PFSK-1 (cell line): ENCODE measurements at regions not wholly inside any gene's neighbourhood (a gene's known extent, or its start where the extent isn't known, plus 50 kb on each side); places are given as distances from the start of the nearest gene placed in this dataset.

Experiments
- FOXP2 ChIP-seq: optimal IDR thresholded peaks from 2 replicates; pipeline ENCODE3; 2011; ENCODE audit warnings: borderline replicate concordance, control low read depth, inconsistent platforms; ENCODE audit not compliant: insufficient read depth; ENCODE audit errors: extremely low read length, extremely low read depth
- POLR2AphosphoS5 ChIP-seq: IDR thresholded peaks from 2 replicates; pipeline ENCODE4 v1.6.1; 2012; ENCODE audit warnings: low read depth, mild to moderate bottlenecking, control low read depth, low read length, moderate library complexity
- SIN3A ChIP-seq: IDR thresholded peaks from 2 replicates; pipeline ENCODE4 v1.6.1; 2012; ENCODE audit warnings: mild to moderate bottlenecking, low read length, moderate library complexity, borderline replicate concordance; ENCODE audit not compliant: insufficient read depth
- TAF1 ChIP-seq: IDR thresholded peaks from 2 replicates; pipeline ENCODE4 v1.6.1; 2012; ENCODE audit warnings: low read length, control low read depth, borderline replicate concordance; ENCODE audit not compliant: insufficient read depth
- TF ChIP-seq, protein P1 (sequence below), 2 experiments: IDR thresholded peaks; 2 replicates each; pipeline versions ENCODE4 v1.6.1 to v1.8.0; 2011 to 2012; ENCODE audit warnings: low read depth in 2 of 2, low read length in 2 of 2, control low read depth in 1 of 2, inconsistent platforms in 1 of 2, mild to moderate bottlenecking in 1 of 2, moderate library complexity in 1 of 2; ENCODE audit not compliant: insufficient read depth in 1 of 2

- TF ChIP-seq TAF1 (no peak), FOXP2 (no peak), POLR2AphosphoS5 (no peak), SIN3A (no peak)
- TF ChIP-seq, protein P1, sequence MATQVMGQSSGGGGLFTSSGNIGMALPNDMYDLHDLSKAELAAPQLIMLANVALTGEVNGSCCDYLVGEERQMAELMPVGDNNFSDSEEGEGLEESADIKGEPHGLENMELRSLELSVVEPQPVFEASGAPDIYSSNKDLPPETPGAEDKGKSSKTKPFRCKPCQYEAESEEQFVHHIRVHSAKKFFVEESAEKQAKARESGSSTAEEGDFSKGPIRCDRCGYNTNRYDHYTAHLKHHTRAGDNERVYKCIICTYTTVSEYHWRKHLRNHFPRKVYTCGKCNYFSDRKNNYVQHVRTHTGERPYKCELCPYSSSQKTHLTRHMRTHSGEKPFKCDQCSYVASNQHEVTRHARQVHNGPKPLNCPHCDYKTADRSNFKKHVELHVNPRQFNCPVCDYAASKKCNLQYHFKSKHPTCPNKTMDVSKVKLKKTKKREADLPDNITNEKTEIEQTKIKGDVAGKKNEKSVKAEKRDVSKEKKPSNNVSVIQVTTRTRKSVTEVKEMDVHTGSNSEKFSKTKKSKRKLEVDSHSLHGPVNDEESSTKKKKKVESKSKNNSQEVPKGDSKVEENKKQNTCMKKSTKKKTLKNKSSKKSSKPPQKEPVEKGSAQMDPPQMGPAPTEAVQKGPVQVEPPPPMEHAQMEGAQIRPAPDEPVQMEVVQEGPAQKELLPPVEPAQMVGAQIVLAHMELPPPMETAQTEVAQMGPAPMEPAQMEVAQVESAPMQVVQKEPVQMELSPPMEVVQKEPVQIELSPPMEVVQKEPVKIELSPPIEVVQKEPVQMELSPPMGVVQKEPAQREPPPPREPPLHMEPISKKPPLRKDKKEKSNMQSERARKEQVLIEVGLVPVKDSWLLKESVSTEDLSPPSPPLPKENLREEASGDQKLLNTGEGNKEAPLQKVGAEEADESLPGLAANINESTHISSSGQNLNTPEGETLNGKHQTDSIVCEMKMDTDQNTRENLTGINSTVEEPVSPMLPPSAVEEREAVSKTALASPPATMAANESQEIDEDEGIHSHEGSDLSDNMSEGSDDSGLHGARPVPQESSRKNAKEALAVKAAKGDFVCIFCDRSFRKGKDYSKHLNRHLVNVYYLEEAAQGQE (IDR thresholded peaks at IDR 0.05; ENCODE audit: insufficient read depth in 1 of 2, low read depth in 2 of 2, low read length in 2 of 2), result no peak
Measured at GRCh38 chr15:69794645-69795469, 302.9 kb downstream of the TLE3 start.

DNA sequence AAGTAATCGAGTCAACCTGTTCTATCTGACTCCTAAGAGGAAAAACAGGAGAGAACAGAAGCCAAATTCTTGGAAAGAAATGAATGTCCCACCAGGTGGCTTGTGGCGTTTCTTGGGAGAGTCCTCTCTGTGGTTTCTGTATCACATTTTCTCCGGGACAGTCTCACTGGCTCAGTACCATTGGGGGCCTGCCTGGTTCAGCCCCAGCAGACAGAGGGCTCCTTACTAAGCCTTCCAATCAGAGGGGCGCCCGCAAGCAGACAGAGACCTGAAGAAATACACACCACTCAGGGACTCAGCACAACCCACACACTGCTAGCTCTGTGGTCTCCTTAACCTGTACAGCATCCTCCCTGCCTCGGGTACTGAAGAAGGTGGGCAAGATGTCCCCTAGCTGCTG lies 302.1 kb downstream of the TLE3 start:
- TF ChIP-seq TAF1 (no peak), FOXP2 (no peak), SIN3A (no peak), POLR2AphosphoS5 (no peak)
- TF ChIP-seq, protein P1 (IDR thresholded peaks at IDR 0.05; ENCODE audit: insufficient read depth in 1 of 2, low read depth in 2 of 2, low read length in 2 of 2), result no peak

- TF ChIP-seq, protein P1 (IDR thresholded peaks at IDR 0.05; ENCODE audit: insufficient read depth in 1 of 2, low read depth in 2 of 2, low read length in 2 of 2), result no peak
- TF ChIP-seq FOXP2, result no peak
- TF ChIP-seq SIN3A, result no peak
- no peak for TF ChIP-seq POLR2AphosphoS5
- no peak for TF ChIP-seq TAF1
Measured at GRCh38 chr15:69797051-69797595, 300.6 kb downstream of the TLE3 start.

GRCh38 chr15:69797615-69798014 lies 300.1 kb downstream of the TLE3 start:
- TF ChIP-seq, protein P1 (IDR thresholded peaks at IDR 0.05; ENCODE audit: insufficient read depth in 1 of 2, low read depth in 2 of 2, low read length in 2 of 2), result no peak
- TF ChIP-seq POLR2AphosphoS5, result no peak
- no peak for TF ChIP-seq SIN3A
- TF ChIP-seq FOXP2, result no peak
- no peak for TF ChIP-seq TAF1
